Right ventricle myocardium inferior (tissue), 1 donor: ENCODE measurements at regions not wholly inside any gene's neighbourhood (a gene's known extent, or its start where the extent isn't known, plus 50 kb on each side); places are given as distances from the start of the nearest gene placed in this dataset.

Experiments used
- ATAC-seq: fragments of 200-7000 bp; cut with Tn5 transposase; one replicate; pipeline ENCODE4 v1.9.1; 2020; ENCODE audit warnings: mild to moderate bottlenecking, moderate library complexity
- DNase-seq: peaks from one replicate; pipeline ENCODE4 v3.0.0; 2021; ENCODE audit errors: missing footprints
- intact Hi-C: fragments of 100-400 bp; cut with DNase I; formaldehyde crosslinking; loops from one replicate; pipeline ENCODE4 v1.11.0; 2022
- donor health status: DM: no; HTN: yes; CAD: no; lungs with severe emphysema.

GRCh38 chr4:180465364-180465763 is 1777.8 kb upstream of the TENM3 start:
- no peak for ATAC-seq
- DNase-seq: no peak
- intact Hi-C loops: no loop called here

- intact Hi-C loops: no loop called here
- no peak for DNase-seq
- no peak for ATAC-seq
These were observed 1760.2 kb upstream of the TENM3 start for GRCh38 chr4:180483036-180483435.

DNA sequence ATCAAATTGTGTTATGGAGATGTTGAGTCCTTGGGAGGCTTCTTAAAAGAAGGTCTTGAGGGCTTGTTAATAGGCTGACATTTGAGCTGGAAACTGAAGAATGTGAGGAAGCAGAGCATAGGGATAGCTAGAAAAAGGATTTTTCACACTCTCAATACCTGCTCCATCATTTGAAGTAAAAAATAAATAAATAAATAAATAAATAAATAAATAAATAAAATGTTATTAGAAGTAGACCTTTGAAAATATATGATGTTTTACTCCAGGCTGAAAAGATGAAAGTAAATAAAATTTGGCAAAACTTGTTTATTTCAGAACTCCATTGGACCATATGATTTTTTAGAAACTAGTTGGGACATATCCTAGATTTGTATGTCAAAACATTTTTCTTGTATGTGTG is 1757.8 kb upstream of the TENM3 start:
- intact Hi-C loops: no loop called here

DNA sequence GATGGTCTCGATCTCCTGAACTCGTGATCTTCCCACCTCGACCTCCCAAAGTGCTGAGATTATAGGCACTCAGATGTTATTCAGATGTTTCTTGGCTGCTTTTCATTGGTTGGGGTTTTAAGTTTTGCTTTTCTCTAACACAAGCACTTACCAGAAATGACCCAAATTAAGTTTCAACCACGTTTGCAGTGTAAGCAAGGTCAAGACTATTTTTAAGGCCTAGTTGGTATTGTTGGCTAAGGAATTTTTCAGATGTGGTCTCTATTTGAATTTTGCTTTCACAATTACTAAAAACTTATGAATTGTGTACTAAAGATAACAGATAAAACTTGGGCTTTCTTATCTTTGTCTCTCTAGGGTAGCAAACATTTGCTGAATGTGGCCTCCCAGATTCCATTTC is 1756.9 kb upstream of the TENM3 start:
- DNase-seq (no peak), ATAC-seq (no peak)
- intact Hi-C loops: no loop called here

More for the DNA sequence above, 1757.8 kb upstream of the TENM3 start:
- ATAC-seq (no peak), DNase-seq (no peak)

- intact Hi-C loops: no loop called here
- ATAC-seq (no peak), DNase-seq (no peak)
These were observed 1753.4 kb upstream of the TENM3 start for GRCh38 chr4:180489787-180490186.

DNA sequence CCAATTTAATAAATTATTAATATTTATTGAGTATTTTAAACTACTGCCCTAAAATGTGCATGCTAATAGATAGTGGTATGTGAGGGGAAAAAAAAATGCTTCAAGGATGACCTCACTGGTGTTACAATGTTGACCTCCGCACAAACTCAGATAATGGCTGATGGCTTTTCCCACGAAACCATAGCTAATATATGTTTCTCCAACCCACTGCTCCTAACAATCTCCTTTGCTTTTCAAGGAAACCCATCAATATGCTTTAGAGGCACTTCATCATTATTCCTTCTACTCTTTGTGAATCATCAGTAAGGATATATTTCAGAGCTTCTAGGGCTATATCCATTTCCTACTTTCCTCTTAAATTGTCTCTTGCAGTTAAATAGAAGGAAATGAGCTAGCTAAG is 1752.0 kb upstream of the TENM3 start:
- no peak for DNase-seq
- intact Hi-C loops: no loop called here
- ATAC-seq: no peak

DNA sequence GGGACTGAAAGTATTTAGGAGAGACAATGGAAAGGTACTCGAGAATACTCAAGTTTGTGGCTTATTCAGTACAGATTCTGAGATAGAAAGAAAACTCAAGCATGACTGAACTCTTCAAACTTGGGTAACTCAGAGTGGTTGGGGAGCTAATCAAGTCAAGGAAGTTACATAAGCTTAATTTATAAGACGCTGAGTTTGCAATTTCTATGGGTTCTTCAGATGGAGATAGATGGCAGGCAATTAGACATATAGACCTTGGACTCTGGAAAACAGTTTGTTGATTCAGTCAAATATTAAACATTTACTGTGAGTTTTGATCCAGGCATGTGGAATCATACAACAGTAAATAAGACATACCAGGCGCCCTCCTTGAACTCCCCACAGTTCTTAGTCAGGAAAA is 1749.9 kb upstream of the TENM3 start:
- intact Hi-C loops: no loop called here
- no peak for DNase-seq
- ATAC-seq: no peak

- intact Hi-C loops: no loop called here
- ATAC-seq: no peak
These were observed 1743.0 kb upstream of the TENM3 start for GRCh38 chr4:180500154-180500553.

DNA sequence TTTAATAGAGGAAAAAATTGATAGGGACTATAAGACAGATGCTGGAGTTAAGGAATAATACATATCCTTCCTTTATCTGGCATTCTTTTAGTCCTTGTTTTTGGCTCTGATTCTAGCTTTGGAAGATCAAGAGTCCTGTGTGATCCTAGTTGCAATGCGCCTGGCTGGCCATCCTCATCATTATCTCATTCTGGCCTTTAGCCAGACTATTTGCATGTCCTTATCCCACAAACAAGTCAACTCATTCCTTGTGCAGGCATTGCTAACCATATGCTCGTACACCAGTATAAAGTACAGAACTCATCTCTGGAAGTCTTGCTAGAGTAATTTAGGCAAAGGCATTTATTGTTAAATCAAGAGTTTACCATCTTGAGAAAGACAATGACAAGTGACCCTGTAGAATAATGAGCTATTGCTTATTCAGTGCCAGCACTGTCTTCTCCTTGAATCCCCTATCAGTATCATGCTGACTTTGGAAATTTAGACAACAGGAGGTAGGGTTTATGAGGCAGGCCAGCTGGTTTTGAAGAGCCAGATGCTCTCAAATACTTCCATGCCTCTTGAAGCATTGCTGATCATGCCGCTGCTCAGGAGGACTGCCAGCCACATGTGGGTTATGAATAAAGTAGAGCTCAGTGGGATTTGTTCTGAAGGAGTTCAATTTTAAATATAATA is 1730.3 kb upstream of the TENM3 start:
- intact Hi-C loops: no loop called here
- DNase-seq (no peak), ATAC-seq (no peak)

More at GRCh38 chr4:180500154-180500553, 1743.0 kb upstream of the TENM3 start:
- no peak for DNase-seq

DNA sequence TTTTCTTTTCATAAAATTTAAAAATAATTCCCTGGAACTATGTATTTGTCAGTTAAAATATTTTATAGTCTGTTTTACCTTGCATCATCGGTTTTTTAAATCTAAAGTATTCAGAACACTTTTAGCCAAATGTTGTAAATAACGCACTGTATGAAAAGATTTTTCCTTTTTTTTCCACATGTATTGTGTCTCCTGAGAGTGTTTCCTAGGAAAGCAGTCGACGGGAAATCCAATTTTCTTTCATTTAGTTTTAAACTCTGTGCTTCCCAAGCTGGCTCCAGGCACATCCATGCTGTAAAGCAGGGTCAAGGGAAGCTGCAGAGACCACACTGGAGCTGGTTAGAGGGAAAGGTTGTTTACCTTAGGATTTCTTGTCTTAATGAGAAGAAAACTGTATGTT is 1724.3 kb upstream of the TENM3 start:
- ATAC-seq (no peak), DNase-seq (no peak)
- intact Hi-C loops: no loop called here

GRCh38 chr4:180521181-180521580 is 1722.0 kb upstream of the TENM3 start:
- DNase-seq (no peak), ATAC-seq (no peak)
- intact Hi-C loops: no loop called here

DNA sequence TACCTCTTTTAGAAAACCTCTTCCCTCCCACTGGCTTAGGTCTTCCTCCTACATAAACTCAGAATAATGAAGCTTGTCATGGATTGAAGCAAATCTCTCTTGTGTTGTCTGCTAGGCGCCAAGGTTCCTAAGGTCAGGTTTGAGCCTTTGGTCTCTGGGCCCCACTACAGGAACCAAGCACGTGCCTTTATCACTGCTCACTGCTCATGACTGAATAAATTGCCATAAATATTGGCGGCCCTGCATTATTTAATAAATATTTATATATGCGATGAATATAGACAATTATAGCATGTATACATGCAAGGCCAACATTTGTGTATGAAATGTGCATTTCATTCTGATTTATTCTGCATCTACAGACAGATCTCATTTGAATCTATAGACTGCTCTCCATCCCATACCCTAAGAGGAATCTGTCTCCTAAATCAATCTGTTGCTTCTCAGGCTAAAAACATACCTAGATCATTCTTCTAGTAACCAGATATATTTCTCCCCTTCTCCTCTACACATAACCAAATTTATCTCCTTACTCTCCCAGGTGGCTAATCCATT is 1717.6 kb upstream of the TENM3 start:
- no peak for ATAC-seq
- DNase-seq: no peak
- intact Hi-C loops: no loop called here

DNA sequence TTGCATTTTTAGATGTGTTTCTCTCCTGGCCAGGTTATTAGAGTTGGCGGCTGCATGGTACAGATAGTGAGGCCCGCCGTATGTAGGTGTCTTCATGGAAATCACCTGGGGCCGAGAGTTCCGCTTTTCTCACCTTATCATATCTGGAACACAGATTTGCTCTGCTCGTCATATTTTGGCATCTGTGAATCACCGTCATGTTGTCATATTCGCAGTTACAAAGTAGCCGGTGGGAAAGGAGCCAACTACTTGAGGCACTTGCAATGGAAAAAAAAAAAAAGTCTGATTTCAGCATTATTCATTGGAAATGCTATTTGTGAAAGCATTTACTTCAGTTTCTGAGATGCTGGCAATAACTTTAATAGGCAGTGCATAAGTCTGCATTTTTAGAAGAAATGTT is 1715.2 kb upstream of the TENM3 start:
- intact Hi-C loops: no loop called here
- no peak for DNase-seq

DNA sequence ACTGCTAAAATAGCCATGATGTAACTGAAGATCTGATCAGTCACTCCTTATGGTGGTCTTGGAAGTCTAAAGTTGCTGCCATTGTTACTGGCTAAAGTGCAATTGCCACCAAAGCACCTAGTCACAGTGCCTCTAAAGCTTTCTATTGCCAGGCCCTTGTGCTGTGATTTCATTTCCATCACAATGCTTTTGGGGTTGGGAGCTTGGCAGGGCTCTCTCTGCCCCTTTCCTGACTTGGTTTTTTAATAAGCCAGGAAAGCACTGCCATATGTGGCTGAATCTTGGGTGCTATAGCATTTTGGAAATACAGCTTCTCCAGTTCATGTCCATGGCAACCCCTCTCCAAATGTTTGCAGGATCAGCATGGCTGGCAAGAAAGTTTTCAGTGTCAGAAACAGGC is 1712.4 kb upstream of the TENM3 start:
- intact Hi-C loops: no loop called here
- DNase-seq (no peak), ATAC-seq (no peak)

More for the DNA sequence above, 1715.2 kb upstream of the TENM3 start:
- no peak for ATAC-seq

DNA sequence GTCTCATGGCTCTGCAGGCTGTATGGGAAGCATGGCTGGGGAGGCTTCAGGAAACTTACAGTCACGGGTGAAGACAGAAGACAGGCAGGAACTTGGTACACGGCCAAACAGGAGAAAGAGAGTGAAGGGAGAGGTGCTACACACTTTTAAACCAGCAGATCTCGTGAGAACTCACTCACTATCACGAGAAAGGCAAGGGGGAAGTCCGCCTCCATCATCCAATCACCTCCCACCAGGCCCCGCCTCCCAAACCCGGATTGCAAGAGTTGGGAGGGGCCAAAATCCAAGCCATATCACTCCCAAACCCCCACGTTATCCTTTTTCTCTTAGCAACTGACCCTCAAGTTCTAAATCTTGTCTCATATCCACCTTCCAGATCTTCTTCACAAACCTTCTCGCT is 1710.5 kb upstream of the TENM3 start:
- DNase-seq (peak; percentile 28), ATAC-seq (no peak)
- intact Hi-C loops: no loop called here

- ATAC-seq (no peak), DNase-seq (no peak)
- intact Hi-C loops: no loop called here
These were observed 1704.7 kb upstream of the TENM3 start for GRCh38 chr4:180538384-180539057.

DNA sequence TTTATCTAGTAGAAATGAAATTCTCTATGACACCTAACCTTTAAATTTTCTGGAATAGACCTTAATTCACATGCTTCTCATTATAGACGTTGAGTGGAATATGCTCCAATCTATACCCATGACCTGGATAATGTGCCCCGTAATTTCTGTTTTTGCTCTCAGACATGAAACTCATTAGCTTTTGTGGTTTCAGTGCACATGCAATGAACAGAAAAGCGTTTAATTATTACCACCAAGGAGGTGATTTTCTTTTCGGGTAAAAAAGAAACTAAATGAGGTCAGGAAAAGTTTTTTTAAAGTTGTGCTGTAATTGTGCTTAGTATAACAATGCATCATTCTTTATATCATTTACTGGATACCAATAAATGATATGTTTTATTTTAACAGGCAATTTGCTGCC is 1703.9 kb upstream of the TENM3 start:
- intact Hi-C loops: no loop called here
- ATAC-seq (no peak), DNase-seq (no peak)

GRCh38 chr4:180541678-180542077 is 1701.5 kb upstream of the TENM3 start:
- no peak for DNase-seq
- no peak for ATAC-seq
- intact Hi-C loops: no loop called here

- DNase-seq (no peak), ATAC-seq (no peak)
- intact Hi-C loops: no loop called here
These were observed 1700.6 kb upstream of the TENM3 start for GRCh38 chr4:180542445-180543100.

GRCh38 chr4:180550106-180550505 is 1693.1 kb upstream of the TENM3 start:
- ATAC-seq: no peak

More at GRCh38 chr4:180550106-180550505, 1693.1 kb upstream of the TENM3 start:
- intact Hi-C loops: no loop called here
- no peak for DNase-seq
